ENCODE measurements at regions not wholly inside any gene's neighbourhood (a gene's known extent, or its start where the extent isn't known, plus 50 kb on each side); places are given as distances from the start of the nearest gene placed in this dataset.

- TF ChIP-seq, protein P1, sequence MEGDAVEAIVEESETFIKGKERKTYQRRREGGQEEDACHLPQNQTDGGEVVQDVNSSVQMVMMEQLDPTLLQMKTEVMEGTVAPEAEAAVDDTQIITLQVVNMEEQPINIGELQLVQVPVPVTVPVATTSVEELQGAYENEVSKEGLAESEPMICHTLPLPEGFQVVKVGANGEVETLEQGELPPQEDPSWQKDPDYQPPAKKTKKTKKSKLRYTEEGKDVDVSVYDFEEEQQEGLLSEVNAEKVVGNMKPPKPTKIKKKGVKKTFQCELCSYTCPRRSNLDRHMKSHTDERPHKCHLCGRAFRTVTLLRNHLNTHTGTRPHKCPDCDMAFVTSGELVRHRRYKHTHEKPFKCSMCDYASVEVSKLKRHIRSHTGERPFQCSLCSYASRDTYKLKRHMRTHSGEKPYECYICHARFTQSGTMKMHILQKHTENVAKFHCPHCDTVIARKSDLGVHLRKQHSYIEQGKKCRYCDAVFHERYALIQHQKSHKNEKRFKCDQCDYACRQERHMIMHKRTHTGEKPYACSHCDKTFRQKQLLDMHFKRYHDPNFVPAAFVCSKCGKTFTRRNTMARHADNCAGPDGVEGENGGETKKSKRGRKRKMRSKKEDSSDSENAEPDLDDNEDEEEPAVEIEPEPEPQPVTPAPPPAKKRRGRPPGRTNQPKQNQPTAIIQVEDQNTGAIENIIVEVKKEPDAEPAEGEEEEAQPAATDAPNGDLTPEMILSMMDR (conservative IDR thresholded peaks at IDR 0.05) = no peak
- no peak for TF ChIP-seq EZH2 (IDR thresholded peaks at IDR 0.05; ENCODE audit: low read depth)
Measured at GRCh38 chr13:50130123-50130946, 115.1 kb downstream of the KCNRG start.

Measured in PC-9 (cell line).